KMS-11 (cell line): ENCODE measurements at regions not wholly inside any gene's neighbourhood (a gene's known extent, or its start where the extent isn't known, plus 50 kb on each side); places are given as distances from the start of the nearest gene placed in this dataset.
"Not testable (repeated sequence)": the region's sequence is repeated elsewhere in the genome, so short reads cannot be mapped to it uniquely, and the experiment has no call there.

Experiments
- H2AFZ ChIP-seq: fragments of 200-600 bp; sonication (generic); 2 replicates; pipeline ENCODE4 v1.6.1; 2016; ENCODE audit warnings: antibody characterized with exemption, mixed run types, low read depth
- H3K27ac ChIP-seq: fragments of 200-600 bp; sonication (generic); 2 replicates; pipeline ENCODE4 v1.6.1; 2016; ENCODE audit warnings: mild to moderate bottlenecking, mixed run types
- H3K27me3 ChIP-seq: fragments of 200-600 bp; sonication (generic); 2 replicates; pipeline ENCODE4 v1.6.1; 2017; ENCODE audit warnings: mild to moderate bottlenecking, low read depth, mixed run types, moderate library complexity; ENCODE audit not compliant: insufficient read depth
- H3K36me3 ChIP-seq: fragments of 200-600 bp; sonication (generic); 2 replicates; pipeline ENCODE4 v1.6.1; 2017; ENCODE audit warnings: mild to moderate bottlenecking, mixed run types; ENCODE audit not compliant: insufficient read depth
- H3K4me1 ChIP-seq: fragments of 200-600 bp; sonication (generic); 2 replicates; pipeline ENCODE4 v1.6.1; 2016; ENCODE audit warnings: mild to moderate bottlenecking, low read depth, mixed run types; ENCODE audit not compliant: poor library complexity, severe bottlenecking
- H3K4me2 ChIP-seq: fragments of 200-600 bp; sonication (generic); 2 replicates; pipeline ENCODE4 v1.7.0; 2016; ENCODE audit warnings: mild to moderate bottlenecking, mixed run types
- H3K4me3 ChIP-seq: fragments of 200-600 bp; sonication (generic); IDR thresholded peaks from 2 replicates; pipeline ENCODE4 v1.6.1; 2017; ENCODE audit warnings: low read depth, low read length, mixed read lengths; ENCODE audit not compliant: insufficient read depth
- H3K79me2 ChIP-seq: fragments of 200-600 bp; sonication (generic); 2 replicates; pipeline ENCODE4 v1.6.1; 2016; ENCODE audit warnings: low read depth, mixed run types; ENCODE audit not compliant: insufficient read depth
- H3K9ac ChIP-seq: fragments of 200-600 bp; sonication (generic); 2 replicates; pipeline ENCODE4 v1.6.1; 2016; ENCODE audit warnings: mild to moderate bottlenecking, mixed run types
- H4K20me1 ChIP-seq: fragments of 200-600 bp; sonication (generic); 2 replicates; pipeline ENCODE4 v1.6.1; 2016; ENCODE audit warnings: mild to moderate bottlenecking, mixed run types; ENCODE audit not compliant: insufficient read depth
- TF ChIP-seq, protein P1 (sequence below): fragments of 200-600 bp; sonication (generic); conservative IDR thresholded peaks from 2 replicates; pipeline ENCODE4 v1.6.1; 2017; ENCODE audit warnings: low read depth, mild to moderate bottlenecking, antibody characterized with exemption, low read length, moderate library complexity, mixed read lengths

DNA sequence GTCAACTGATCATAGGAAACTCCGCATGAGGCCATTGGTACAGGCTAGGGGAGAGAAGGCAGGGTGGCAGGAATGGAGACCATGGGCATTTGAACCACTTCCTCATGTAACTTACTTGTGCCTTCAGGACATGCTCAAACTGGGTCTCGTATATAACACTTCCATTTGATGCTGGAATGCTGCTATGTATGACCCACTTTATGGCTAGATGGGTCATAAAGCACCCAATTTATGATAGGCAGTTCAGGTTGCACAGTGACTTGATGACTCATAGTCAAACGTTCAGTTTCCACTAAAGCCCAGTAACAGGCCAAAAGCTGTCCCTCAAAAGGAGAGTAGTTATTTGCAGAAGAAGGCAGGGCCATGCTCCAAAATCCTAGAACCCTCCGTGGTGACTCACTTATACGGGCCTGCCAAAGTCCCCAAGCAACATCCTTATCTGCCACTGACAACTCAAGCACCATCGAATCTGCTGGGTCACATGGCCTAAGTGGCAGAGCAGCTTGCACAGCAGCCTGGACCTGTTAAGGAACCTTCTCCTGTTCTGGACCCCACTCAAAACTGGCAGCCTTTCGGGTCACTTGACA is 236.4 kb downstream of the ZC4H2 start:
- Histone ChIP-seq H3K4me2 (no peak overlapping the region), H3K9ac (no peak overlapping the region), H3K27me3 (no peaks in the 10 kb centered on the region), H2AFZ (no peak overlapping the region), H3K4me3 (no peak overlapping the region), H3K27ac (no peak overlapping the region), H3K4me1 (no peaks in the 10 kb centered on the region), H3K36me3 (no peaks in the 10 kb centered on the region), H3K79me2 (no peaks in the 10 kb centered on the region), H4K20me1 (no peaks in the 10 kb centered on the region)
- TF ChIP-seq, protein P1, sequence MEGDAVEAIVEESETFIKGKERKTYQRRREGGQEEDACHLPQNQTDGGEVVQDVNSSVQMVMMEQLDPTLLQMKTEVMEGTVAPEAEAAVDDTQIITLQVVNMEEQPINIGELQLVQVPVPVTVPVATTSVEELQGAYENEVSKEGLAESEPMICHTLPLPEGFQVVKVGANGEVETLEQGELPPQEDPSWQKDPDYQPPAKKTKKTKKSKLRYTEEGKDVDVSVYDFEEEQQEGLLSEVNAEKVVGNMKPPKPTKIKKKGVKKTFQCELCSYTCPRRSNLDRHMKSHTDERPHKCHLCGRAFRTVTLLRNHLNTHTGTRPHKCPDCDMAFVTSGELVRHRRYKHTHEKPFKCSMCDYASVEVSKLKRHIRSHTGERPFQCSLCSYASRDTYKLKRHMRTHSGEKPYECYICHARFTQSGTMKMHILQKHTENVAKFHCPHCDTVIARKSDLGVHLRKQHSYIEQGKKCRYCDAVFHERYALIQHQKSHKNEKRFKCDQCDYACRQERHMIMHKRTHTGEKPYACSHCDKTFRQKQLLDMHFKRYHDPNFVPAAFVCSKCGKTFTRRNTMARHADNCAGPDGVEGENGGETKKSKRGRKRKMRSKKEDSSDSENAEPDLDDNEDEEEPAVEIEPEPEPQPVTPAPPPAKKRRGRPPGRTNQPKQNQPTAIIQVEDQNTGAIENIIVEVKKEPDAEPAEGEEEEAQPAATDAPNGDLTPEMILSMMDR = no peak

DNA sequence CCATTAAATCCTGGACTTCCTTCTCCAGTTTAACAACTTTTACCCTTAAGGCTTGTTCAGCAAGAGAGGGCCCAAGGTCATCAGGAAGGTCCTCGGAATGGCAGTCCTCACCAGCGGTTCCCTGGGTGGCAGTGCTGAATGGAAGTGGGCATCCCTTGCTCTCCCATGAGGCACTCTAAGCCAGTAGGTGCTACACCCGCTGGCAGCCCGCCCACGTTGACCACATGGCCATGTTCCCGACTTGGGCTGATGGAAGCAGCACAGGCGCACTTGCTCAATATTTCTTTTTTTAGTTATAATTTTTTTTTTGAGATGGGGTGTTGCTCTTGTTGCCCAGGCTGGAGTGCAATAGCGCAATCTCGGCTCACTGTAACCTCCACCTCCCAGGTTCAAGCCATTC is 277.9 kb downstream of the ZC4H2 start:
- no peak overlapping the region for H3K4me2 ChIP-seq

DNA sequence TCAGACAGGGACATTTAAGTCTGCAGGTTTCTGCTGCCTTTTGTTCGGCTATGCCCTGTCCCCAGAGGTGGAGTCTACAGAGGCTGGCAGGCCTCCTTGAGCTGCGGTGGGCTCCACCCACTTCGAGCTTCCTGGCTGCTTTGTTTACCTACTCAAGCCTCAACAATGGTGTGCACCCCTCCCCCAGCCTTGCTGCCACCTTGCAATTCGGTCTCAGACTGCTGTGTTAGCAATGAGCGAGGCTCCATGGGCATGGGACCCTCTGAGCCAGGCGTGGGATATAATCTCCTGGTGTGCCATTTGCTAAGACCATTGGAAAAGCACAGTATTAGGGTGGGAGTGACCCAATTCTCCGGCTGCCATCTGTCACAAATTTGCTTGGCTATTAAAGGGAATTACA is 280.9 kb downstream of the ZC4H2 start:
- not testable (repeated sequence) for H3K4me3 ChIP-seq, H3K4me2 ChIP-seq, H3K36me3 ChIP-seq, H3K4me1 ChIP-seq, H3K79me2 ChIP-seq, H3K27ac ChIP-seq, H4K20me1 ChIP-seq, H3K9ac ChIP-seq, H2AFZ ChIP-seq, H3K27me3 ChIP-seq

More for the DNA sequence above, 277.9 kb downstream of the ZC4H2 start:
- H3K27ac ChIP-seq = no peak overlapping the region
- no peaks in the 10 kb centered on the region for H3K4me1 ChIP-seq
- H3K4me3 ChIP-seq = no peak overlapping the region
- H3K9ac ChIP-seq = no peak overlapping the region
- H3K27me3 ChIP-seq = no peaks in the 10 kb centered on the region
- no peak overlapping the region for H2AFZ ChIP-seq
- H3K36me3 ChIP-seq = no peaks in the 10 kb centered on the region
- TF ChIP-seq, protein P1 = no peak
- H4K20me1 ChIP-seq = no peaks in the 10 kb centered on the region
- H3K79me2 ChIP-seq = no peaks in the 10 kb centered on the region

DNA sequence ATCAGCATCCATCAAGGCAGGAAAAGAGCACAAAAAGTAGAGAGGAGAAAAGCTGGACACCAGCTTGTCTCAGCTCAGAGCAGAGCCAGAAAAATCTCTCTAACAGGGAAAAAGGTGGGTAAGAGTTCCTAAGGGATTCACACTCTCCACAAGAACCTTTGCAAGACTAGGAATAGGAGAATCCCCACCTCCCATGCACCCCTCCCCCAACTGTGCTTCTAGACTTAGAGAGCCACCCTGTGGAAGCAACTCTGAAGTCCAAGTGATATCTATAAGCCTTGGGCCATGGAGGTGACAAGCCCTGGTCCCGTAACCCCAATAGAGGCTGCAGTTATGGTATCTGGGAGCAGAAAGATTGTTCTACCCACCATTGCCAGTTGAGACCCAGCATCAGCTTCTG is 267.6 kb upstream of the MTMR8 start:
- Histone ChIP-seq H2AFZ (no peak overlapping the region), H3K4me3 (no peak overlapping the region), H3K9ac (no peak overlapping the region), H3K27ac (no peak overlapping the region), H3K4me2 (no peak overlapping the region), H3K36me3 (no peaks in the 10 kb centered on the region), H3K4me1 (no peaks in the 10 kb centered on the region), H3K79me2 (no peaks in the 10 kb centered on the region), H3K27me3 (no peaks in the 10 kb centered on the region), H4K20me1 (no peaks in the 10 kb centered on the region)
- TF ChIP-seq, protein P1 = no peak

DNA sequence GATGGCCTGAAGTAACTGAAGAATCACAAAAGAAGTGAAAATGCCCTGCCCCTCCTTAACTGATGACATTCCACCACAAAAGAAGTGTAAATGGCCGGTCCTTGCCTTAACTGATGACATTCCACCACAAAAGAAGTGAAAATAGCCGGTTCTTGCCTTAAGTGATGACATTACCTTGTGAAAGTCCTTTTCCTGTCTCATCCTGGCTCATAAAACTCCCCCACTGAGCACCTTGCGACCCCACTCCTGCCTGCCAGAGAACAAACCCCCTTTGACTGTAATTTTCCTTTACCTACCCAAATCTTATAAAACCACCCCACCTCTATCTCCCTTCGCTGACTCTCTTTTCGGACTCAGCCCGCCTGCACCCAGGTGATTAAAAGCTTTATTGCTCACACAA is 262.0 kb upstream of the MTMR8 start:
- H3K79me2 ChIP-seq, H3K36me3 ChIP-seq, H4K20me1 ChIP-seq, H3K4me3 ChIP-seq, H3K27me3 ChIP-seq, H3K4me1 ChIP-seq, H2AFZ ChIP-seq, H3K4me2 ChIP-seq, H3K9ac ChIP-seq, H3K27ac ChIP-seq: not testable (repeated sequence)
